BLaER1 (cell line): ENCODE measurements at regions not wholly inside any gene's neighbourhood (a gene's known extent, or its start where the extent isn't known, plus 50 kb on each side); places are given as distances from the start of the nearest gene placed in this dataset.

Experiments
- H3K27ac ChIP-seq: shearing (Covaris generic); formaldehyde crosslinking; 2 replicates; pipeline ENCODE4 v1.8.1; 2022
- H3K27me3 ChIP-seq: shearing (Covaris generic); formaldehyde crosslinking; 2 replicates; pipeline ENCODE4 v1.8.1; 2022
- H3K36me3 ChIP-seq: shearing (Covaris generic); formaldehyde crosslinking; 2 replicates; pipeline ENCODE4 v1.8.1; 2022
- H3K4me1 ChIP-seq: shearing (Covaris generic); formaldehyde crosslinking; 2 replicates; pipeline ENCODE4 v1.8.1; 2022
- H3K4me2 ChIP-seq: shearing (Covaris generic); formaldehyde crosslinking; 2 replicates; pipeline ENCODE4 v1.8.1; 2022
- H3K4me3 ChIP-seq: shearing (Covaris generic); formaldehyde crosslinking; 2 replicates; pipeline ENCODE4 v1.8.1; 2022
- H3K9ac ChIP-seq: shearing (Covaris generic); formaldehyde crosslinking; 2 replicates; pipeline ENCODE4 v1.8.1; 2022
- H3K9me3 ChIP-seq: shearing (Covaris generic); formaldehyde crosslinking; 2 replicates; pipeline ENCODE4 v1.8.1; 2022
- H4K20me1 ChIP-seq: shearing (Covaris generic); formaldehyde crosslinking; 2 replicates; pipeline ENCODE4 v1.8.1; 2022
- Cebpa-rat ChIP-seq: shearing (Covaris generic); IDR thresholded peaks from 2 replicates; pipeline ENCODE4 v1.8.1; 2022

GRCh38 chr5:61702784-61703183, 370.7 kb downstream of the ZSWIM6 start:
- Histone ChIP-seq H3K9ac (peak overlapping the region; percentile 63; the same call in 1 of the 2 replicates), H3K4me3 (no peak overlapping the region), H3K36me3 (no peaks in the 10 kb centered on the region), H3K27me3 (no peaks in the 10 kb centered on the region), H3K27ac (peak overlapping the region; percentile 80), H3K4me1 (peaks cover 75% of the 10 kb centered on the region), H3K9me3 (no peaks in the 10 kb centered on the region), H3K4me2 (peak overlapping the region; percentile 85), H4K20me1 (no peaks in the 10 kb centered on the region)
- TF ChIP-seq Cebpa-rat = no peak

- TF ChIP-seq Cebpa-rat = no peak
- H3K4me2 ChIP-seq = peak overlapping the region; percentile 85
- peak overlapping the region; percentile 63 for H3K9ac ChIP-seq
- H3K27me3 ChIP-seq = no peaks in the 10 kb centered on the region
- H3K4me1 ChIP-seq = peaks cover 74% of the 10 kb centered on the region
- no peaks in the 10 kb centered on the region for H3K36me3 ChIP-seq
- peak overlapping the region; percentile 32; the same call in 1 of the 2 replicates for H3K4me3 ChIP-seq
- no peaks in the 10 kb centered on the region for H4K20me1 ChIP-seq
- peak overlapping the region; percentile 80 for H3K27ac ChIP-seq
- no peaks in the 10 kb centered on the region for H3K9me3 ChIP-seq
Measured at GRCh38 chr5:61704289-61704688, 372.2 kb downstream of the ZSWIM6 start.

- H3K4me3 ChIP-seq = no peak overlapping the region
- H3K9ac ChIP-seq = peak overlapping the region; percentile 30; the same call in 1 of the 2 replicates
- H3K4me2 ChIP-seq = peak overlapping the region; percentile 85
- H3K4me1 ChIP-seq = peaks cover 62% of the 10 kb centered on the region
- H4K20me1 ChIP-seq = no peaks in the 10 kb centered on the region
- H3K27me3 ChIP-seq = no peaks in the 10 kb centered on the region
- no peaks in the 10 kb centered on the region for H3K36me3 ChIP-seq
- H3K27ac ChIP-seq = peak overlapping the region; percentile 75
- H3K9me3 ChIP-seq = peaks cover 12% of the 10 kb centered on the region
- TF ChIP-seq Cebpa-rat = no peak
Measured at GRCh38 chr5:61706751-61707150, 374.7 kb downstream of the ZSWIM6 start.

- Histone ChIP-seq H3K9me3 (peaks cover 9% of the 10 kb centered on the region), H3K4me3 (no peak overlapping the region), H3K36me3 (no peaks in the 10 kb centered on the region), H3K27me3 (no peaks in the 10 kb centered on the region), H3K4me2 (no peak overlapping the region), H4K20me1 (no peaks in the 10 kb centered on the region), H3K27ac (no peak overlapping the region), H3K4me1 (no peaks in the 10 kb centered on the region), H3K9ac (no peak overlapping the region)
- TF ChIP-seq Cebpa-rat = no peak
Measured at GRCh38 chr5:61719124-61719523, 387.1 kb downstream of the ZSWIM6 start.

- no peaks in the 10 kb centered on the region for H4K20me1 ChIP-seq
- TF ChIP-seq Cebpa-rat = no peak
Measured at GRCh38 chr5:61720829-61721228, 388.8 kb downstream of the ZSWIM6 start.

GRCh38 chr5:61724102-61724501, 392.0 kb downstream of the ZSWIM6 start:
- Histone ChIP-seq H3K36me3 (no peaks in the 10 kb centered on the region), H3K9me3 (peaks cover 9% of the 10 kb centered on the region), H3K27me3 (no peaks in the 10 kb centered on the region), H3K4me3 (no peak overlapping the region), H3K4me2 (no peak overlapping the region), H3K27ac (no peak overlapping the region), H4K20me1 (no peaks in the 10 kb centered on the region), H3K9ac (no peak overlapping the region), H3K4me1 (no peaks in the 10 kb centered on the region)
- TF ChIP-seq Cebpa-rat = no peak

More at GRCh38 chr5:61720829-61721228, 388.8 kb downstream of the ZSWIM6 start:
- H3K36me3 ChIP-seq = no peaks in the 10 kb centered on the region
- no peak overlapping the region for H3K9ac ChIP-seq
- H3K27ac ChIP-seq = no peak overlapping the region
- H3K4me1 ChIP-seq = no peaks in the 10 kb centered on the region
- H3K4me2 ChIP-seq = no peak overlapping the region
- no peaks in the 10 kb centered on the region for H3K27me3 ChIP-seq
- peaks cover 9% of the 10 kb centered on the region for H3K9me3 ChIP-seq
- no peak overlapping the region for H3K4me3 ChIP-seq

GRCh38 chr5:61728287-61728686, 396.2 kb downstream of the ZSWIM6 start:
- H3K4me1 ChIP-seq = peaks cover 8% of the 10 kb centered on the region
- no peaks in the 10 kb centered on the region for H3K9me3 ChIP-seq
- TF ChIP-seq Cebpa-rat = no peak
- H4K20me1 ChIP-seq = no peaks in the 10 kb centered on the region
- no peak overlapping the region for H3K27ac ChIP-seq
- no peak overlapping the region for H3K4me3 ChIP-seq
- H3K36me3 ChIP-seq = no peaks in the 10 kb centered on the region
- H3K27me3 ChIP-seq = no peaks in the 10 kb centered on the region
- no peak overlapping the region for H3K9ac ChIP-seq
- H3K4me2 ChIP-seq = no peak overlapping the region

- Histone ChIP-seq H3K36me3 (no peaks in the 10 kb centered on the region), H3K27ac (no peak overlapping the region), H3K4me2 (no peak overlapping the region), H3K9me3 (no peaks in the 10 kb centered on the region), H4K20me1 (no peaks in the 10 kb centered on the region), H3K27me3 (no peaks in the 10 kb centered on the region), H3K4me1 (peaks cover 8% of the 10 kb centered on the region), H3K4me3 (no peak overlapping the region), H3K9ac (no peak overlapping the region)
- TF ChIP-seq Cebpa-rat = no peak
Measured at GRCh38 chr5:61730866-61731265, 398.8 kb downstream of the ZSWIM6 start.

GRCh38 chr5:61731267-61731945, 399.3 kb downstream of the ZSWIM6 start:
- Histone ChIP-seq H3K36me3 (no peaks in the 10 kb centered on the region), H3K4me2 (no peak overlapping the region), H4K20me1 (no peaks in the 10 kb centered on the region), H3K4me3 (no peak overlapping the region), H3K4me1 (peaks cover 12% of the 10 kb centered on the region), H3K9ac (no peak overlapping the region), H3K27me3 (no peaks in the 10 kb centered on the region), H3K27ac (no peak overlapping the region), H3K9me3 (no peaks in the 10 kb centered on the region)
- TF ChIP-seq Cebpa-rat = no peak

- Histone ChIP-seq H3K36me3 (no peaks in the 10 kb centered on the region), H3K4me2 (no peak overlapping the region), H3K9me3 (no peaks in the 10 kb centered on the region), H3K9ac (no peak overlapping the region), H4K20me1 (no peaks in the 10 kb centered on the region), H3K4me1 (peaks cover 17% of the 10 kb centered on the region), H3K27me3 (no peaks in the 10 kb centered on the region), H3K27ac (no peak overlapping the region), H3K4me3 (no peak overlapping the region)
- TF ChIP-seq Cebpa-rat = no peak
Measured at GRCh38 chr5:61731946-61732314, 399.9 kb downstream of the ZSWIM6 start.
